A673 (cell line): ENCODE measurements at regions not wholly inside any gene's neighbourhood (a gene's known extent, or its start where the extent isn't known, plus 50 kb on each side); places are given as distances from the start of the nearest gene placed in this dataset.

Experiments
- BruUV-seq: library from RNA; stranded (reverse); fragments of 400-500 nt; replicated peaks from 2 replicates; lab custom pipeline; 2021; lab: Mats Ljungman, UMichigan
- CTCF ChIA-PET: fragments of 300-600 bp; sonication (Branson Sonifier 250); formaldehyde crosslinking; loops from one replicate; lab custom pipeline; 2022; ENCODE audit warnings: antibody characterized with exemption; lab: Charles Lee
- POLR2A ChIA-PET: fragments of 300-600 bp; sonication (Branson Sonifier 250); formaldehyde crosslinking; loops from one replicate; lab custom pipeline; 2022; ENCODE audit warnings: antibody characterized with exemption; ENCODE audit not compliant: low non-redundant PET; lab: Charles Lee
- DNase-seq: peaks from one replicate; pipeline ENCODE4 v3.0.0-alpha.2; 2015; ENCODE audit warnings: low spot score
- H3K27ac ChIP-seq: fragments of 200-600 bp; sonication (generic); 2 replicates; pipeline ENCODE4 v1.5.1; 2016; ENCODE audit warnings: mixed run types, low read depth, mild to moderate bottlenecking, mixed read lengths, antibody characterized with exemption, low read length; ENCODE audit not compliant: poor library complexity, severe bottlenecking
- H3K27me3 ChIP-seq: fragments of 200-600 bp; sonication (generic); replicated peaks from 2 replicates; pipeline ENCODE4 v1.6.1; 2017; ENCODE audit warnings: mixed run types, low read depth, mild to moderate bottlenecking, mixed read lengths, antibody characterized with exemption, low read length; ENCODE audit not compliant: insufficient read depth, poor library complexity
- H3K36me3 ChIP-seq: fragments of 200-600 bp; sonication (generic); 2 replicates; pipeline ENCODE4 v1.6.1; 2016; ENCODE audit warnings: mixed run types, mild to moderate bottlenecking, mixed read lengths, antibody characterized with exemption, low read length; ENCODE audit not compliant: insufficient read depth, poor library complexity, severe bottlenecking
- H3K4me1 ChIP-seq: fragments of 200-600 bp; sonication (generic); 2 replicates; pipeline ENCODE4 v1.6.1; 2017; ENCODE audit warnings: mixed run types, mild to moderate bottlenecking, mixed read lengths, antibody characterized with exemption, low read length; ENCODE audit not compliant: insufficient read depth, poor library complexity, severe bottlenecking
- H3K4me3 ChIP-seq: fragments of 200-600 bp; sonication (generic); 2 replicates; pipeline ENCODE4 v1.5.1; 2016; ENCODE audit warnings: low read depth, mixed run types, mild to moderate bottlenecking, mixed read lengths, low read length; ENCODE audit not compliant: poor library complexity, severe bottlenecking
- H3K9me3 ChIP-seq: fragments of 200-600 bp; sonication (generic); 2 replicates; pipeline ENCODE4 v1.6.1; 2016; ENCODE audit warnings: mixed run types, low read depth, mild to moderate bottlenecking, mixed read lengths, antibody characterized with exemption, low read length; ENCODE audit not compliant: poor library complexity, severe bottlenecking
- CTCF ChIP-seq: fragments of 300-800, 200-600 bp; sonication (generic); conservative IDR thresholded peaks from 2 replicates; pipeline ENCODE4 v1.5.1; 2017; ENCODE audit warnings: low read depth, mild to moderate bottlenecking, antibody characterized with exemption, low read length, moderate library complexity, mixed read lengths
- EZH2 ChIP-seq: fragments of 200-600 bp; sonication (generic); IDR thresholded peaks from 2 replicates; pipeline ENCODE4 v1.6.1; 2017; ENCODE audit warnings: borderline replicate concordance, low read depth, mild to moderate bottlenecking, mixed read lengths, antibody characterized with exemption, low read length; ENCODE audit not compliant: poor library complexity, severe bottlenecking
- intact Hi-C: fragments of 100-400 bp; cut with micrococcal nuclease; formaldehyde crosslinking; loops from one replicate; pipeline ENCODE4 v1.10.0; 2022; ENCODE audit not compliant: unreplicated experiment

GRCh38 chr15:98363955-98364354 lies 284.4 kb upstream of the IGF1R start:
- no peak overlapping the region for H3K4me3 ChIP-seq
- intact Hi-C loops, result no loop called here
- peaks cover 12% of the 10 kb centered on the region for H3K27me3 ChIP-seq
- no peak for DNase-seq
- TF ChIP-seq CTCF (no peak), EZH2 (no peak)
- POLR2A ChIA-PET, result no interaction called here
- H3K9me3 ChIP-seq, result no peaks in the 10 kb centered on the region
- CTCF ChIA-PET, result no interaction called here
- no peaks in the 10 kb centered on the region for H3K4me1 ChIP-seq
- H3K36me3 ChIP-seq, result no peaks in the 10 kb centered on the region
- BruUV-seq, result no TSS peak
- no peak overlapping the region for H3K27ac ChIP-seq

GRCh38 chr15:98369081-98369716 lies 279.1 kb upstream of the IGF1R start:
- peaks cover 50% of the 10 kb centered on the region for H3K27me3 ChIP-seq
- intact Hi-C loops, result no loop called here
- no peak overlapping the region for H3K27ac ChIP-seq
- H3K4me3 ChIP-seq, result no peak overlapping the region
- TF ChIP-seq CTCF (no peak), EZH2 (no peak)
- BruUV-seq, result no TSS peak
- DNase-seq, result no peak
- ChIA-PET POLR2A (no interaction called here), CTCF (no interaction called here)
- H3K36me3 ChIP-seq, result no peaks in the 10 kb centered on the region
- no peaks in the 10 kb centered on the region for H3K4me1 ChIP-seq
- H3K9me3 ChIP-seq, result no peaks in the 10 kb centered on the region

- TF ChIP-seq CTCF (no peak), EZH2 (no peak)
- H3K36me3 ChIP-seq, result no peaks in the 10 kb centered on the region
- H3K4me1 ChIP-seq, result no peaks in the 10 kb centered on the region
- DNase-seq, result no peak
- H3K9me3 ChIP-seq, result peaks cover 25% of the 10 kb centered on the region
- H3K4me3 ChIP-seq, result no peak overlapping the region
- H3K27me3 ChIP-seq, result peaks cover 76% of the 10 kb centered on the region
- POLR2A ChIA-PET, result no interaction called here
- intact Hi-C loops, result no loop called here
- CTCF ChIA-PET, result no interaction called here
- BruUV-seq, result no TSS peak
- no peak overlapping the region for H3K27ac ChIP-seq
Measured at GRCh38 chr15:98375513-98376340, 272.6 kb upstream of the IGF1R start.
